ENCODE measurements at regions not wholly inside any gene's neighbourhood (a gene's known extent, or its start where the extent isn't known, plus 50 kb on each side); places are given as distances from the start of the nearest gene placed in this dataset.

DNA sequence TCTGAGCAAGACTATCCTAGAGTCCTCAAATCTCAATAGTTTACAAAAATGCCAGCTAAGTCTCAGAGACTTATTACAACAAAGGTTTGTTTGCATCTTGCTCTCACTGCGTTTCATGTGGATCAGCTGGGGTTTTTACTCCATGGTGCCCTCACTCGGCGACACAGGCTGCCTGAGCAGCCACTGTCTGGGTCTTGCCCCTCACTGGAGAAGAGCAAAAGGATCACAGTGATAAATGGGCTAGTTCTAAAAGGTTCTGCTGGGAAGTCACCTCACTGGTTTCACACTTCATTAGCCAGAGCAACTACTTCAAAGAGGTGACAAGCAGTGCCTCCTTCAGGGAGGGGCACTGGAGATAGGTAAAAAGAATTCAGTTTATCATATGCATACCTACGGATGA, 392.0 kb downstream of the RPL10L start:
- H3K4me3 ChIP-seq (ENCODE audit: low read depth in 2 of 2, low read length in 1 of 2) = 0 out of 4 replicates have a peak overlapping the region, but pooled peaks of 1 of the 2 experiments have one; percentile 19
- no peak overlapping the region for H2AFZ ChIP-seq (ENCODE audit: low read depth)
- no peak overlapping the region for H3K9ac ChIP-seq
- H3K79me2 ChIP-seq (ENCODE audit: insufficient read depth) = no peaks in the 10 kb centered on the region
- no peaks in the 10 kb centered on the region for H3F3A ChIP-seq (replicated peaks; ENCODE audit: insufficient read depth)
- ChIA-PET POLR2A (no interaction called here), CTCF (interaction anchor here (1.3 kb wide), 1 partner anchor 10 kb away, joined by 6 read pairs; no protein-coding TSS in a partner anchor)
- no peaks in the 10 kb centered on the region for H3K36me3 ChIP-seq (replicated peaks in 1 of 2; ENCODE audit: control insufficient read depth in 1 of 2, insufficient read depth in 2 of 2, low read length in 1 of 2)
- no peaks in the 10 kb centered on the region for H3K9me2 ChIP-seq
- H3K27me3 ChIP-seq (ENCODE audit: insufficient read depth) = no peaks in the 10 kb centered on the region
- H4K20me1 ChIP-seq (ENCODE audit: insufficient read depth) = no peaks in the 10 kb centered on the region
- WGBS (ENCODE audit: low lambda C conversion rate) = 3% methylated on average over 4 of the region's 4 CpGs
- DNase-seq = no peak
- H3K4me1 ChIP-seq (ENCODE audit: control insufficient read depth in 1 of 2, insufficient read depth in 2 of 2, low read depth in 1 of 2, low read length in 1 of 2) = no peaks in the 10 kb centered on the region
- TF ChIP-seq NFIC (IDR thresholded peaks at IDR 0.05; ENCODE audit: borderline replicate concordance) (no peak), CHD2 (IDR thresholded peaks at IDR 0.05; ENCODE audit: low read length, partially characterized antibody) (no peak), EZH2phosphoT487 (IDR thresholded peaks at IDR 0.05; ENCODE audit: borderline replicate concordance, low read depth) (no peak), GABPA (IDR thresholded peaks at IDR 0.05; ENCODE audit: low read depth) (no peak), TCF12 (IDR thresholded peaks at IDR 0.05) (no peak), USF2 (IDR thresholded peaks at IDR 0.05; ENCODE audit: borderline replicate concordance, low read depth, low read length) (no peak), USF1 (IDR thresholded peaks at IDR 0.05; ENCODE audit: borderline replicate concordance, low read depth) (no peak), PBX3 (IDR thresholded peaks at IDR 0.05) (no peak), ELF1 (IDR thresholded peaks at IDR 0.05) (no peak)
- TF ChIP-seq, protein P1, sequence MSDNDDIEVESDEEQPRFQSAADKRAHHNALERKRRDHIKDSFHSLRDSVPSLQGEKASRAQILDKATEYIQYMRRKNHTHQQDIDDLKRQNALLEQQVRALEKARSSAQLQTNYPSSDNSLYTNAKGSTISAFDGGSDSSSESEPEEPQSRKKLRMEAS (IDR thresholded peaks at IDR 0.05; ENCODE audit: low read depth) = no peak
- H3K4me2 ChIP-seq = no peak overlapping the region; the same call in 1 of the 2 replicates
- no peaks in the 10 kb centered on the region for H3K9me3 ChIP-seq
- H3K27ac ChIP-seq (ENCODE audit: low read depth in 2 of 2, low read length in 1 of 2) = no peak overlapping the region

- Histone ChIP-seq H3K4me2 (no peak overlapping the region), H3K27ac (ENCODE audit: low read depth in 2 of 2, low read length in 1 of 2) (no peak overlapping the region), H3K36me3 (replicated peaks in 1 of 2; ENCODE audit: control insufficient read depth in 1 of 2, insufficient read depth in 2 of 2, low read length in 1 of 2) (no peaks in the 10 kb centered on the region), H3K9ac (no peak overlapping the region), H3K4me3 (ENCODE audit: low read depth in 2 of 2, low read length in 1 of 2) (no peak overlapping the region), H4K20me1 (ENCODE audit: insufficient read depth) (no peaks in the 10 kb centered on the region), H3F3A (replicated peaks; ENCODE audit: insufficient read depth) (no peaks in the 10 kb centered on the region), H3K9me2 (no peaks in the 10 kb centered on the region), H3K4me1 (ENCODE audit: control insufficient read depth in 1 of 2, insufficient read depth in 2 of 2, low read depth in 1 of 2, low read length in 1 of 2) (no peaks in the 10 kb centered on the region), H3K9me3 (no peaks in the 10 kb centered on the region), H2AFZ (ENCODE audit: low read depth) (no peak overlapping the region), H3K79me2 (ENCODE audit: insufficient read depth) (no peaks in the 10 kb centered on the region), H3K27me3 (ENCODE audit: insufficient read depth) (no peaks in the 10 kb centered on the region)
- no peak for DNase-seq
- ChIA-PET CTCF (no interaction called here), POLR2A (no interaction called here)
- WGBS (ENCODE audit: low lambda C conversion rate) = 2% methylated on average over 3 of the region's 3 CpGs
- TF ChIP-seq GABPA (IDR thresholded peaks at IDR 0.05; ENCODE audit: low read depth) (no peak), SMC3 (IDR thresholded peaks at IDR 0.05; ENCODE audit: low read depth, low read length) (no peak), CHD2 (IDR thresholded peaks at IDR 0.05; ENCODE audit: low read length, partially characterized antibody) (no peak)
Observed at GRCh38 chr14:46256381-46256780, 395.2 kb downstream of the RPL10L start.

Data from SK-N-SH (cell line).